BJ (cell line): ENCODE measurements at regions not wholly inside any gene's neighbourhood (a gene's known extent, or its start where the extent isn't known, plus 50 kb on each side); places are given as distances from the start of the nearest gene placed in this dataset.

ENCODE experiments used
- CTCF ChIA-PET: fragments of 350-600 bp; formaldehyde crosslinking; extraction: SDS; loops from one replicate; lab custom pipeline; 2021; ENCODE audit warnings: antibody characterized with exemption, inconsistent platforms; lab: Yijun Ruan, JAX
- POLR2A ChIA-PET: fragments of 300-600 bp; sonication (Branson Sonifier 250); formaldehyde crosslinking; extraction: SDS; loops from one replicate; lab custom pipeline; 2021; ENCODE audit warnings: antibody characterized with exemption; lab: Charles Lee
- DNase-seq: peaks from one replicate; pipeline ENCODE4 v3.0.0-alpha.2; 2011; ENCODE audit warnings: low read depth
- H3K27me3 ChIP-seq: 2 replicates; pipeline ENCODE4 v1.6.0; 2011; ENCODE audit warnings: low read length; ENCODE audit not compliant: control insufficient read depth, insufficient read depth
- H3K36me3 ChIP-seq: 2 replicates; pipeline ENCODE4 v1.5.1; 2011; ENCODE audit warnings: low read length; ENCODE audit not compliant: control insufficient read depth, insufficient read depth
- H3K4me3 ChIP-seq: 2 replicates; pipeline ENCODE4 v1.5.1; 2011; ENCODE audit warnings: low read depth, mild to moderate bottlenecking, control low read depth, low read length
- CTCF ChIP-seq: IDR thresholded peaks from 2 replicates; pipeline ENCODE4 v1.5.1; 2011; ENCODE audit warnings: low read depth, mild to moderate bottlenecking, control low read depth, inconsistent platforms, low read length, moderate library complexity; ENCODE audit not compliant: insufficient read depth

- Histone ChIP-seq H3K36me3 (no peaks in the 10 kb centered on the region), H3K4me3 (no peak overlapping the region), H3K27me3 (no peaks in the 10 kb centered on the region)
- ChIA-PET POLR2A (no interaction called here), CTCF (no interaction called here)
- DNase-seq, result no peak
- TF ChIP-seq CTCF, result no peak
These were observed 1495.5 kb upstream of the DDX18 start for GRCh38 chr2:116319001-116319400.

GRCh38 chr2:116319935-116320334 is 1494.6 kb upstream of the DDX18 start:
- H3K4me3 ChIP-seq, result no peak overlapping the region
- H3K36me3 ChIP-seq, result no peaks in the 10 kb centered on the region
- ChIA-PET POLR2A (no interaction called here), CTCF (no interaction called here)
- TF ChIP-seq CTCF, result no peak
- no peaks in the 10 kb centered on the region for H3K27me3 ChIP-seq
- DNase-seq, result no peak

DNA sequence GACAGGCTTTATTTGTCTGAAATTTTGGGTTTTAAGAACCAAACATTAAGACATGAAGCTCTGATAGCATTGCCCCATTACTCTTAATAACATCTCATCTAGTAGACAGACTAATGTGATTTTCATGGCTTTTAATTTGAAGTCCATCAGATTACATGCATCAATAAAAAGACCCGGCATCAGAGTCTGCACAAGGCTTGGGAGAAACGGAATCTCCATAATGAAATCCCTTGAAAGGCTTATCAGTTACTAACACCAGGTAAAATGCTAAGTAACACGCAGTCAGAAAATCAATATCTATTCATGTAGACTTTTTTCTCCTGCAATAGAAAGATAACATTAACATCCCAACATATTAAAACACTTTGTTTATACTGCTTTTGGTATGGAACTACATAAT is 1485.2 kb upstream of the DDX18 start:
- Histone ChIP-seq H3K4me3 (no peak overlapping the region), H3K36me3 (no peaks in the 10 kb centered on the region), H3K27me3 (no peaks in the 10 kb centered on the region)
- no peak for DNase-seq
- ChIA-PET CTCF (no interaction called here), POLR2A (no interaction called here)
- no peak for TF ChIP-seq CTCF

DNA sequence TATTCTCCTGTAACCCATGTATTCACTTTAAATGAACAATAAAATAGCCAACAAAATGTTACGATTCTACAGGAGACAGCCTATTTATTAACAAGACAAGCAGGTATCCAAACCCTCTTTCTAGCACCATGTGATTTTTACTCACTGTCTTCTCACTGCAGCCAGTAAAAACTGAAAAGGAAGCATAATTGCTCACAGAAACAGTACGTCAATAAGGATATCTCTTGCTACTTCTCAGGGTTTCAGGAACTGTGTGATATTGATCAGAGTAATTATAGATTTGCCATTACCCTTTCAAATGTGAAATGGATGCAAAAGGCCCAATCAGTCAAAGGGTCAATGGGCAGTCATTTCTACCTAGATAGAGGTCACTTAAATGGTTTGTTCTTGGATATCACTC is 1473.8 kb upstream of the DDX18 start:
- CTCF ChIA-PET, result no interaction called here
- POLR2A ChIA-PET, result no interaction called here
- no peak for TF ChIP-seq CTCF
- no peak for DNase-seq
- H3K36me3 ChIP-seq, result no peaks in the 10 kb centered on the region
- H3K4me3 ChIP-seq, result no peak overlapping the region
- H3K27me3 ChIP-seq, result no peaks in the 10 kb centered on the region

- H3K4me3 ChIP-seq, result no peak overlapping the region
- ChIA-PET POLR2A (no interaction called here), CTCF (no interaction called here)
- DNase-seq, result no peak
- no peaks in the 10 kb centered on the region for H3K36me3 ChIP-seq
- no peak for TF ChIP-seq CTCF
- no peaks in the 10 kb centered on the region for H3K27me3 ChIP-seq
These were observed 1448.3 kb upstream of the DDX18 start for GRCh38 chr2:116366212-116366611.
